ENCODE measurements at regions not wholly inside any gene's neighbourhood (a gene's known extent, or its start where the extent isn't known, plus 50 kb on each side); places are given as distances from the start of the nearest gene placed in this dataset.

DNA sequence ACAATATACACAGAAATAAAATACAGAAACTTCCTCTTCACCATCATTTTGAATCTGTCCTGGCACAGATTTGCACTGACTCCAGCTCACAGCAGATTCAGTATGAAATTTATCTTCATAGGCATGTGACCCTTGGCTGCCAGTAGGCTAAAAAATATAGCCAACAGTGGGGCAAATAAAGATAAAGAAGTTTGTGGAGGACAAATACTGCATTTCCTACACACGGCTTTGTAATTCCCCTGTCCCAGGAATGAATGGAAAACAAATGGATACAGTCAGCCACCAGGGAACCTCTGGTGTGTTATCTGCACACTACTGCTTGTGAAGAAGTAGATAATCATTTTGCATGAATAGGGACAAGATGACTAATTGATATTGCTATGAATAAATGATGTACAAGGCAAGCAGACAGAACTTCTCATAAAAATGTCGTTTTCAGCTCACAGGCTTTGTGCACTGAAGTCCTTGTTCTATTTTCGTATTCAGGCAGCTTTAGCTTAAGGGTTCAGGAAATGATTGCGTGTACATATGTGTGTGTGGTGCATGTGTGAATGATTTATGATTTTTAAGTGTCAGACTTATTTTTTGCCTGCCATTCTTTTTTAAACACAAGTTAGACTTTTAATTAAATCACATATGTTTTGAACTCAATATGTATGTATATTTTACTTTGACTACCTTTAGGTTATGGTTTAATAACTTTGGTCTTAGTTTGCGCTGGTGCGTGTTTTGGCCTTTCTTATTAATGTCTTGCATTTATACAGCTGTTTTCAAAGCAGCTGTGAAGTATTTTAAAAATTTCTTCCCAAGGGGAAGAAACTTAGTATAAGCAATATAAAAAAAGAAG lies 543.8 kb upstream of the JAG1 start:
- DNase-seq (ENCODE audit: low spot score) = no peak

- no peak for DNase-seq (ENCODE audit: low spot score)
Measured at GRCh38 chr20:11218173-11218680, 544.4 kb upstream of the JAG1 start.

GRCh38 chr20:11219192-11219591 lies 545.4 kb upstream of the JAG1 start:
- no peak for DNase-seq (ENCODE audit: low spot score)

- DNase-seq (ENCODE audit: low spot score) = no peak
Measured at GRCh38 chr20:11221046-11221445, 547.2 kb upstream of the JAG1 start.

- no peak for DNase-seq (ENCODE audit: low spot score)
Measured at GRCh38 chr20:11222243-11222642, 548.4 kb upstream of the JAG1 start.

DNA sequence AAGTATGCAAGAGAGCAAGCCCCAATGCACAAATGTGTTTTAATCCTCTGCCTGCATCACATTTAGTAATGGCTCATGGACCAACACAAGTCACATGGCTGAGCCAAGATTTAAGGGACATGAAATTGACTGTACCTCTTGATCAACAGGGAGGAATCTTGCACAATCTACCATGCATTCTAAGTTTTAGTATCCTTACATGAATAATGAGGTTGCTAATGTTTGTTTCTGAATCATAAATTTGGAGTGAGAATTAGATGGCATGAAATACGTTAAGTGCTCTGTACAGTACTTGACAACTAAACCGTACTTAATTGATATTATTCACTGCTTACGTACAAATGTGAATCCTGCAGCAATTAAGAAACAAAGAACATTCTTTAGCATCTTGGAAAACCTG lies 553.8 kb upstream of the JAG1 start:
- no peak for DNase-seq (ENCODE audit: low spot score)

DNA sequence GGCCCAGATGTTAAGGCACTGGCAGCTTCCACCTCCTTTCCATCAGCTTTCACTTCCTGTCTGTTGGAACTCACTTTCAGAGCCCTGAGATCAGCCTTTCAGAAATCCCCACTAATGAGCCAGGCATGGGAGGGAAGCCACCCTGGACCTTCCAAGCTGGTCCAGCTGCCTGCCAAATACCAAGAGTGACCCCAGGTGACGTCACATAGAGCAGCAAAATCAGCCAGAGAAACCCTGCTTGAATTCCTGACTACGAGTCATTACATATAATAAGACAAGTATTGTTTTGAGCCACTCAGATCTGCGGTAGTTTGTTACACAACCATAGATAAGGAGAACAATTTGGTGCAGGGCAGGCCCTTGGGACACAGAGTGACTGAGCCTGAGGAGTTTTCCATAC lies 556.0 kb upstream of the JAG1 start:
- no peak for DNase-seq (ENCODE audit: low spot score)

- DNase-seq (ENCODE audit: low spot score) = no peak
Measured at GRCh38 chr20:11230999-11231398, 557.2 kb upstream of the JAG1 start.

DNA sequence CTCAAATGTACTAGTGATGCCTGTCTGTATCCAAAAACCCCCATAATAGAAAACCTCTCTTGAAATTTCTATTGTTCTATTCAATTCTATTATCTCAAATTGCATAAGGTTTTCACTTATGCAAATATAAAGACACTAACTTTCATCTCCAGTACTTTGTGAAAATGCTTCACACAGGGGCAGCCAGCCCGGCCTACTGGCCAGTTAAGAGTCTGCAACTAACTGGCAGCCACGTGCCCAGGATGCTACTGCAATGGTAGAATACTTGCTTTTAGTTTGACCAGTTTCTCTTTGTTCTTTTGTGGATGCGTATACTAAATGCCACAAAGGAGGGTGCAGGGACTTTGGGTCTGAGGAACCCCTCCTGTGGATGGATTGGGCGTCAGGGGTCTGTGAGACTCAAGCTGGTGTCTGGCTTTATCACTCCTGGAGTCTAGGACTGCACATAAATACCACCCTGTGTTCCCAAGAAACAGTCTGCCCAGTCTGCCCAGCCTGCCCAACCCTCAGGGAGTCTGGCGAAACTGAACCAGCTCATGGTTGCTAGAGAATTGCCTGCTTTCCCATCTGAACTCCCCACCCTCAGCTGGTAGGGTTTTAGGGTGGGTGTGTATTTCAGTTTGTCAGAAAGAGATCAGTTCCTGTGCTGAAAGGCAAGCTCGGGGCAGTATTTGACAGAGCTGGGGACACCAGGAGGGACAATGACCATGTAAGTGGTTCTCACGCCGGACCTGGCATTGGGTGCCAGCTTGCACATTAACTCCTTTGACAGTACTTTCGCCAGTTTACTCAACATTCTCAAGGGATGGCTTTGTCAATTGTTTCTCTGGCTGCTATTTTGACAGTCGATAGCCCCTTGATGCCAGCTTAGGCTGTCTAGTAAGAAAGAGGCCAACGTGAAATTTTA lies 558.2 kb upstream of the JAG1 start:
- DNase-seq (ENCODE audit: low spot score) = no peak

GRCh38 chr20:11232896-11233295 lies 559.1 kb upstream of the JAG1 start:
- no peak for DNase-seq (ENCODE audit: low spot score)

- DNase-seq (ENCODE audit: low spot score) = no peak
Measured at GRCh38 chr20:11234181-11234580, 560.4 kb upstream of the JAG1 start.

DNA sequence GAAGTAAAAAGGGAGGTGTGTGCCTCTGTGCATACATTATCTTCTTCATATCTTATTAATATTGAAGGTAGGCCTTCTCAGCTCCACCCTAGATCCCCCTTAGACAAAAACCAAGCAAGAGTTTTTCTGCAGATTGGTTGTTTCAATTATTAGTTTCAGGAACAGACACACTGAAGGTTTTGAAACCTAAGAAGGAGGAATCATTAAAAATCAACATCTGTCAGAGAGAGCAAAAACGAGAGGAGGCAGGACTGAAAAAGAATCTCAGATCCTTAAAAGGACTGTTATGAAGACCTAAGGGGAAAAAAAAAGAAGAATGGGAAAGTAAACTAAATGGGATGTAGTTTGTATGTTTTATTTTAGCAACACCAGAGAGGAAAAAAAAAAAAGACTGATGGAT lies 560.8 kb upstream of the JAG1 start:
- DNase-seq (ENCODE audit: low spot score) = no peak

DNA sequence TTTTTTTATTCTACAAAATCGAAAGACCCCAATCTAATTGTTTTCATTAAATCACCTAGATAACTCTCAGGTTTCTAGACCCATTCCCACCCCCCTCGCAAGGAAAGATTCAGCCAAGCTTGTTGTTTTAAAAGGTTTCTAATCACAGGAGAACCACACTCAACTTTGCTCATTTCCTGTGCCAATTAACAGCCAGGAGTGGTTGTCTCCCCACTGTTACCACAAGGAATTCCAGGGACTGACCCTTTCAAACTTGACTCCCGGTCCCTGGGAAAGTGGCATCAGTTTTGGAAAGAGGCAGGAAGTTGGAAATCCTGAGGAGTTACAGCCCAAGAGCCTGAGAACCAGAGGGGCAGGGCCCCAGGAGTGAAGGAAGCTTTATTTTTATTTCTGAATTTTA lies 561.3 kb upstream of the JAG1 start:
- no peak for DNase-seq (ENCODE audit: low spot score)

DNA sequence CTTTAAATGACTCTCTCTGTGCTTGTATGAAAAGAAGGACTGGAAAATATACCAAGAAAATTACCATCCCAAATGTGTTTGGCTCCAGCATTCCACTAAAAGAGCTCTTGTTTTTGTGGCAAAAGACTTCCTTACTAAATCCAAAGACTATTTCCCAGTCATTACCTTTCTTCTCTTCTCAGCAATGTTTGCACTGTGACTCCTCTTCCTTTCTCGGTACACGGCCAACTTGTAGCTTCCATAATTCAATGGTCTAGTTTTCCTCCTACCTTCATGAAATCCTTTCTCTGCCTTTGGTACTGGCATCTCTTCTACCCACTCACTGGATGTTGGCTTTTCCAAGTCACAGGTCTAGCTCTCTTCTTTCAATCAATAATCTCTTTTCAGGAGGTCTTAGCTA lies 568.5 kb upstream of the JAG1 start:
- no peak for DNase-seq (ENCODE audit: low spot score)

DNA sequence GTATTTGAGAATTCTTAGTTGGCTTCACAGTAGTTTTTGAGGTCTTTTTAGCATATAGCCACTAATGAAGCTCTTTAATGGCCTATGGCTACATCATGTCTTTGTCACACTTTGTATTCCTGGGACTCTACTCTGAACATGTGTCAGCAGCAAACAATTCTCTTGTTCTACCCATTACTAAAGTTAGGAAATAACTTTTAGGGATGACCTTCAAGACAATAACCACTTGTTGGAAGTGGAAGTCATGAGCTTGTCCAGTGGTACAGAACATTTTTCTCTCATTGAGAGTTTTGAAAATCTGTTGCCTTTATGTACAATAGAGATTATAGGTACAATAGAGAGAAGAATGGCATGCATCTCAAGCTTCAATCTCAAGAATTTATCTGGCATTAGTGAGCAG lies 571.6 kb upstream of the JAG1 start:
- DNase-seq (ENCODE audit: low spot score) = no peak

GRCh38 chr20:11246251-11246775 lies 572.5 kb upstream of the JAG1 start:
- DNase-seq (ENCODE audit: low spot score) = no peak

DNA sequence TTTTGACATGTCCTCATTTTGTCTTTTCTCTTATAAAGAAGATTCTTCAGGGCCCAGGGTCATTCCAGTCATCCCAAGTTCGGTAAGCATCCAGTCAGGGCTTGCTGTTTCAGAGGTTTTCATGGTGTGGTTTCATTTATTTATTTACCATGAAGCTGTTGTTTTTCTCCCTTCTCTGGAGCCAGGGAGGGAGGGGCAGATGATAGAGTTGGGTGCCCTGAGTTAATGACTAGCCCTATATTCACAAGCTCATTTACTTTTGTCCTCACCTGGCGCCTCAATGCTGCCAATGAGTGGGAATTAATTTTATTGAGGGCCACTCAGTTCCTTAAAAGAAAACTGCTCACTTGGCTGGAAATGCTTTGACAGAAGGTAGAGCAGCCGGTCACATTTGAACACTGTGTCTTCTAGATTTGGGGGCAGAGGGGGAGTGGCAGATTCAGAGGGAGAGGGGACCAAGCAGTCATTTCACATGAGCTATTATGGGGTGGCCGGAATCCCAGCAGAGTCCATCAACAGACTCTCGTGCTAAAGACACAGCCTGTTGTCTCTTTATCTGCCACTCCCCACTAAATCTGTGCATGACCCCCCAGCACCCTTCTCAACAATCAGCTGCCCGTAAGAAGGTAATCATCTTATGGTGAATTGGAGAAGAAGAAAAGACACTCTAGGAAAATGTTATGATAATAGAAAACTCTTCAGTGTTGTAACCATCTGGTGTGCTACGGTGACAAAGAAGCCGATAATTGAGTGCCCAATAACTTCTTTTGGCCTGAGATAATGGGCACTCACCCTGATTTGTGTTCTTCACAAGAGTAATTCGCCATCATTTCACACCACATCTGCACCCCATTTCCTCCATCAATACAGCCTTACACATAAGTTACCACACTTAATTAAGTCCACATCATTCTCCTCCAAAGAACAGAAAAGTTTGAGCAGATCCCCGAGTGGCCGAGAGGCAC lies 573.5 kb upstream of the JAG1 start:
- no peak for DNase-seq (ENCODE audit: low spot score)

DNA sequence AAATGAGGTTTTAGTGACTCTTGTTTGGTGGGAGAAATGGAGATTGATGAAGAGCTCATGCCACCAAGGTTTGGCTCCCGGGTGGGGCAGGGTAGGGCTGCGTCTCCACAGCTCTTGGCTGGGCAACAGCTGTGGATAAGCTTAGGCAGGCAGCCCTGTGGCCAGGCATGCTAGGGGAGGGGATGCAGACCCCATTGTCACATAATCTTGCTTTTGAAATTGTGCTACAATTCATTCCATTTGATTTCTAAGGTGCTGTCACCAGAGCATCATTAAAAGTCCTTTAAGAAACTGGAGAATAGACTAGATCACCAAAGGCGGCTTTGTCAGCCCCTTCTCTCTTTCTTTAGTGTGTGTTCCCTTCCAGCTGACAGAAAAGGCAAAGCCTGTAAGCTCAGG lies 574.2 kb upstream of the JAG1 start:
- no peak for DNase-seq (ENCODE audit: low spot score)

DNA sequence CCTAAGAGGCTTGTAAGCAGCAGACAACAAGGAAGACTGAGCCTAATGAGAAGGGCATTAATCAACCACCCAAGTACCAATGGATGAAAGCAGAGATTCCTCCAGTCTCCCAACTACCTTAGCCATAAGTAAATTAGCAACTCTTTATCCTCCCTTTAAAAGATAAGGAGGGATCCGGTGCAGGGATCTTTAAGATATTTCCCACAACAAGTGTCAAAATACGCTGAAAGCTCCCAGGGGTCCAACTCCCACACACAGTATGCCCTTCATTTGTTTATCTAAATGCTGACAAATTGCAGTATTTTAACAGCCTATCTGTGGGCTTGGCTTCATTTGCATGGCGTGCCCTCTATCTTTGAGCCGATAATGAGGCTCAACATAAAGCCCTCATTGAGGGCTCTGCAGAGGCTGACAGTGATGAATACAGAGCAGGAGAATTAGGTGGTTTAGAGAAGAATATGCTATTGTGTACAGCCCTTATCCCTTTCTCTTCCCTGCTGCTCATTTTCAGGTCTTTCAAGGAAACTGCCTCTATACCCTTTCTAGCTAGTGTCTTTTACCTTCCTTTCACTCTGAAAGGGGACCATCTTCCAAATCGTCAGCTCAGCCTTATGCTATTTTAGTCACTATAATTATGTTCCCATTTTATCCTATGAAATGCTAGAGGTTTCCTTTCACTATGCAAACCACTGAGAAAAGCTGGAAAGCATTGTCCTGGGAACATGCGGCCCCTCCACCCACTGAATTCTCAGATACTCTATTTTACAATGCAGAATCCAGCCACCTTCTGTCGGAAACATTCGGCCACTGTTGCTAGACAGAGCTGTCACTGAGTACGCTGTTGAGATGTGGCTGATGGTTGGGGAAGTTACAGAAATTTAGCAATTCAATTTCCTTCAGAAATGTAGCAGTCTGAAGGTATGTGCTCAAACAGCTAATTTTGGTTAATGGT lies 575.2 kb upstream of the JAG1 start:
- DNase-seq (ENCODE audit: low spot score) = no peak

DNA sequence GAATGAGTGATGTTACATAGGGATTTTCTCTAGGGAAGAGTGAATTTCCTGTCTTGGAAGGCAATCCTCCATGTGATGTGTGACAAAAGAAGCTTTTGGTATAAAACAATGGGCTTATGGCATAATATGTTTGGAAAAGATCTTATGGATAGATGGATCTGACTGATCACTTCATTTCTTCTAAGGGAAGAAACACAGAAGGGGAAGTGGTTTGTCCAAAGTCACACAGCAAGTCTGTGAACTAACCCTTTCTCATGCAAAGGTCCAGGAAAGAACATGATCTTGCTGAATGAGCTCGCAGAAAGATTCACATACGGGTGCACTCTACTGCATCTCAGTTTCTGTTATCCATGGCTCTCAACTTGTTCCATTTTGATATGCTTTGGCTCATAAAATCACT lies 575.9 kb upstream of the JAG1 start:
- DNase-seq (ENCODE audit: low spot score) = no peak
